Upper lobe of right lung (tissue), 1 donor: ENCODE measurements at regions not wholly inside any gene's neighbourhood (a gene's known extent, or its start where the extent isn't known, plus 50 kb on each side); places are given as distances from the start of the nearest gene placed in this dataset.

Experiments used
- ATAC-seq: fragments of 200-7000 bp; cut with Tn5 transposase; one replicate; pipeline ENCODE4 v1.9.1; 2020; ENCODE audit warnings: mild to moderate bottlenecking, moderate library complexity
- DNase-seq: peaks from one replicate; pipeline ENCODE4 v3.0.0-alpha.2; 2020
- H3K27ac ChIP-seq: fragments of 200-600 bp; one replicate; pipeline ENCODE4 v1.8.0; 2022
- H3K27me3 ChIP-seq: fragments of 200-600 bp; one replicate; pipeline ENCODE4 v1.8.0; 2022; ENCODE audit warnings: mild to moderate bottlenecking
- H3K36me3 ChIP-seq: fragments of 200-600 bp; one replicate; pipeline ENCODE4 v1.8.0; 2022
- H3K4me1 ChIP-seq: fragments of 200-600 bp; one replicate; pipeline ENCODE4 v1.8.0; 2022
- H3K4me3 ChIP-seq: fragments of 200-600 bp; one replicate; pipeline ENCODE4 v1.8.0; 2022; ENCODE audit warnings: mild to moderate bottlenecking
- H3K9me3 ChIP-seq: fragments of 200-600 bp; one replicate; pipeline ENCODE4 v1.8.0; 2022
- CTCF ChIP-seq: fragments of 200-600 bp; IDR thresholded peaks from one replicate; pipeline ENCODE4 v1.8.0; 2022; ENCODE audit warnings: antibody characterized with exemption
- intact Hi-C: fragments of 100-400 bp; cut with DNase I; formaldehyde crosslinking; loops from one replicate; pipeline ENCODE4 v1.11.0; 2022
- donor health status: DM: no; HTN: yes; CAD: no; lungs with severe emphysema.

DNA sequence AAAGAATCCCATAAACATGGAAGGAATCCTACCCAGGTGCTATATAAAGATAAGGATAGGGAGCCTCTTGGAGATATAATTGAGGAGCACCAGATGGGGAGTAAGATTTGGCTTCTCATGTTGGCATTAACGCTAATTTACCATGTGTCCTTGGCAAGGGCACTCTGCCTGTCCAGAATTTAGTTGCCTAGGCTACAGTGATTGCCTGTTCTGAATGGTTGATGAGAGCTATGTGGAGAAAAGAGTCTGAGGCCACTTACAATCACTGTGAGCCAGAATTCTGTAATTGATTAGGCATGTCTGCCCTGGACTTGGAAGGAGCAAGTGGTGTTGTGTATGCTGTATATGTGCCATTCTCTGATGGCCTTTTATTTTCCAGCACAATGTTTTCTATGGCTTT, 1101.2 kb upstream of the RBFOX1 start:
- Histone ChIP-seq H3K27me3 (no peaks in the 10 kb centered on the region), H3K9me3 (no peaks in the 10 kb centered on the region), H3K4me3 (no peak overlapping the region), H3K36me3 (no peaks in the 10 kb centered on the region), H3K27ac (no peak overlapping the region), H3K4me1 (no peaks in the 10 kb centered on the region)
- intact Hi-C loops: no loop called here
- no peak for TF ChIP-seq CTCF
- ATAC-seq (no peak), DNase-seq (no peak)

- Histone ChIP-seq H3K36me3 (no peaks in the 10 kb centered on the region), H3K4me3 (no peak overlapping the region), H3K9me3 (no peaks in the 10 kb centered on the region), H3K27ac (no peak overlapping the region), H3K4me1 (no peaks in the 10 kb centered on the region), H3K27me3 (no peaks in the 10 kb centered on the region)
- ATAC-seq: no peak
- no peak for DNase-seq
- intact Hi-C loops: no loop called here
- TF ChIP-seq CTCF: no peak
These were observed 1103.5 kb upstream of the RBFOX1 start for GRCh38 chr16:6229186-6229585.

DNA sequence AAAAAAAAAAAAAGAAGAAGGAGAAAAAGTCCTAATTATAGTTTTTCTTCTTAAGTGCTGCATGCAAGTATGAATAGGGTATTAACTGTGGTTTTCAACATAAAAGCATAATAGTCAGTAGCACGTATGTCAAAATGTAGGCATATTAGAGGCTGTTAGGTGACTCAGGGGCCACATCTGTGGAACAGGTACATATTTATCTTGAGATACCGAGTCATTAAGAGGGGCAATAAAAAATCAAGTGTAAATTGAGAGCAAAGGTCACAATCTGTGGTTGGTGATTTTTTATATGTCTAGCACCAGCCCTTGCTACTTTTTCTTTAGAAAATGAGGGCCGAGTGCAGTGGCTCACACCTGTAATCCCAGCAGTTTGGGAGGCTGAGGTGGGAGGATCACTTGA, 1113.8 kb upstream of the RBFOX1 start:
- no peak for DNase-seq
- no peak for ATAC-seq
- Histone ChIP-seq H3K9me3 (no peaks in the 10 kb centered on the region), H3K27me3 (no peaks in the 10 kb centered on the region), H3K36me3 (no peaks in the 10 kb centered on the region), H3K27ac (no peak overlapping the region), H3K4me1 (no peaks in the 10 kb centered on the region), H3K4me3 (no peak overlapping the region)
- TF ChIP-seq CTCF: no peak
- intact Hi-C loops: no loop called here

DNA sequence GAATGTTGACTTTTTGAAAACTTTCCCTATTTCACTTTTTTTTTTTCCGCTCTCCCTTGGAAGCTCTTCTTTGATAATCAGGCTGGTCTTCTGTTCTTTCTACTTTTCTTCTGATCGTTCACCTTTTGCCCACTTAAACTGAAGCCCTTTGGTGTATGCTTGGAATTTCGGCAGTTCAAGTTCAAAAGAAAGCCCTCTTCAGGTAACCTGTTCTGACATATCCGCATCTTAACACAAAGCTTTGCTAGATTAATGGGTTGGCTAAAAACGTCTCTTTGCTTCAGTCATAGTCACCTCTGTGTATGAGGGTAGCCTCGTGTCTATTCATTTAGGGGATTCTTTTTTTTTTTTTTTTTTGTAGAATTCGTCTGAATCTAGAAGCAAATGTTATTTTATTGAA, 1115.8 kb upstream of the RBFOX1 start:
- H3K4me1 ChIP-seq: no peaks in the 10 kb centered on the region
- intact Hi-C loops: no loop called here
- ATAC-seq (no peak), DNase-seq (no peak)
- H3K9me3 ChIP-seq: no peaks in the 10 kb centered on the region
- no peak overlapping the region for H3K27ac ChIP-seq
- TF ChIP-seq CTCF: no peak
- H3K27me3 ChIP-seq: no peaks in the 10 kb centered on the region
- H3K36me3 ChIP-seq: no peaks in the 10 kb centered on the region
- H3K4me3 ChIP-seq: no peak overlapping the region

DNA sequence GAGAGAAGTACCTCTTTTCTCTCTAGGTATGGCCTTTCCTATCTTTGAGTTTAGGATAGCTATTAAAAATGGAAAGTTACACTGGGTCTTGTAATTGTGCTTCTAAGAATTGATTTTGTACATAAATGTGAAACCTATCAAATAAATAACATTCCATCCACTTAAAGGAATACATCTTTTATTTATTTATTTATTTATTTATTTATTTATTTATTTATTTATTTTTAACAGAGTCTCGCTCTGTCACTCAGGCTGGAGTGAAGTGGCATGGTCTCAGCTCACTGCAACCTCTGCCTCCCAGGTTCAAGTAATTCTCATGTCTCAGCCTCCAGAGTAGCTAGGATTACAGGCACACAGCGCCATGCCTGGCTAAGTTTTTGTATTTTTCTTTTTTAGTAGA, 1114.0 kb upstream of the EEF2KMT start:
- ATAC-seq: no peak
- intact Hi-C loops: no loop called here

More for the DNA sequence above, 1114.0 kb upstream of the EEF2KMT start:
- no peaks in the 10 kb centered on the region for H3K27me3 ChIP-seq
- no peaks in the 10 kb centered on the region for H3K9me3 ChIP-seq
- H3K27ac ChIP-seq: no peak overlapping the region
- DNase-seq: no peak
- H3K4me3 ChIP-seq: no peak overlapping the region
- no peaks in the 10 kb centered on the region for H3K4me1 ChIP-seq
- TF ChIP-seq CTCF: no peak
- H3K36me3 ChIP-seq: no peaks in the 10 kb centered on the region
